IMR-90 (cell line): ENCODE measurements at regions not wholly inside any gene's neighbourhood (a gene's known extent, or its start where the extent isn't known, plus 50 kb on each side); places are given as distances from the start of the nearest gene placed in this dataset.

Source experiments
- ATAC-seq: fragments of 200-7000 bp; cut with Tn5 transposase; 2 replicates; pipeline ENCODE4 v1.9.1; 2020; ENCODE audit warnings: low read depth, mild to moderate bottlenecking, moderate library complexity
- BruUV-seq: library from RNA; stranded (reverse); fragments of 400-500 nt; replicated peaks from 2 replicates; lab custom pipeline; 2021; lab: Mats Ljungman, UMichigan
- CTCF ChIA-PET: fragments of 300-600 bp; formaldehyde crosslinking; extraction: SDS; loops from one replicate; lab custom pipeline; 2021; ENCODE audit warnings: antibody characterized with exemption; lab: Yijun Ruan, JAX
- POLR2A ChIA-PET: fragments of 300-600 bp; sonication (Branson Sonifier 250); formaldehyde crosslinking; loops from one replicate; lab custom pipeline; 2022; ENCODE audit warnings: antibody characterized with exemption; ENCODE audit not compliant: unreplicated experiment; lab: Charles Lee
- DNase-seq: peaks from one replicate; pipeline ENCODE4 v3.0.0; 2013
- H2AFZ ChIP-seq: replicated peaks from 2 replicates; pipeline ENCODE3; 2013; ENCODE audit warnings: low read length, mild to moderate bottlenecking; ENCODE audit not compliant: poor library complexity
- H2AK5ac ChIP-seq: 2 replicates; pipeline ENCODE4 v1.6.1; 2013; ENCODE audit warnings: low read depth, low read length, inconsistent platforms
- H2AK9ac ChIP-seq: replicated peaks from 2 replicates; pipeline ENCODE3; 2013; ENCODE audit warnings: mild to moderate bottlenecking, low read depth, low read length, moderate library complexity; ENCODE audit not compliant: poor library complexity
- H2BK120ac ChIP-seq: 2 replicates; pipeline ENCODE4 v1.6.1; 2013; ENCODE audit warnings: low read depth, low read length, inconsistent platforms
- H2BK15ac ChIP-seq: 3 replicates; pipeline ENCODE4 v1.6.1; 2013; ENCODE audit warnings: low read depth, low read length, inconsistent platforms
- H2BK20ac ChIP-seq: 2 replicates; pipeline ENCODE4 v1.6.1; 2013; ENCODE audit warnings: low read depth, mild to moderate bottlenecking, inconsistent platforms, low read length, moderate library complexity
- H2BK5ac ChIP-seq: 2 replicates; pipeline ENCODE4 v1.6.1; 2013; ENCODE audit warnings: mild to moderate bottlenecking, low read depth, low read length, inconsistent platforms; ENCODE audit not compliant: poor library complexity, severe bottlenecking
- H3K14ac ChIP-seq: replicated peaks from 2 replicates; pipeline ENCODE4 v1.6.1; 2013; ENCODE audit warnings: low read depth, low read length, inconsistent platforms
- H3K18ac ChIP-seq: 2 replicates; pipeline ENCODE4 v1.6.1; 2013; ENCODE audit warnings: low read depth, low read length, control low read depth
- H3K23ac ChIP-seq: 2 replicates; pipeline ENCODE4 v1.6.1; 2013; ENCODE audit warnings: low read depth, low read length, inconsistent platforms
- H3K27ac ChIP-seq: 2 replicates; pipeline ENCODE4 v1.5.1; 2013; ENCODE audit warnings: mild to moderate bottlenecking, control low read depth, low read length; ENCODE audit not compliant: insufficient read depth
- H3K27me3 ChIP-seq: 2 replicates; pipeline ENCODE4 v1.6.1; 2013; ENCODE audit warnings: low read length; ENCODE audit not compliant: control insufficient read depth, insufficient read depth
- H3K36me3 ChIP-seq: 2 replicates; pipeline ENCODE4 v1.6.1; 2013; ENCODE audit warnings: low read length, mixed read lengths; ENCODE audit not compliant: control insufficient read depth, insufficient read depth
- H3K4ac ChIP-seq: 2 replicates; pipeline ENCODE4 v1.6.1; 2013; ENCODE audit warnings: low read depth, low read length, inconsistent platforms
- H3K4me1 ChIP-seq: 2 replicates; pipeline ENCODE4 v1.6.1; 2013; ENCODE audit warnings: low read length, mixed read lengths; ENCODE audit not compliant: control insufficient read depth, insufficient read depth
- H3K4me2 ChIP-seq: 2 replicates; pipeline ENCODE4 v1.6.1; 2013; ENCODE audit warnings: low read depth, mild to moderate bottlenecking, control low read depth, low read length, moderate library complexity
- H3K4me3 ChIP-seq: 2 replicates; pipeline ENCODE4 v1.5.1; 2013; ENCODE audit warnings: low read depth, mild to moderate bottlenecking, control low read depth, low read length, moderate library complexity; ENCODE audit not compliant: insufficient read depth
- H3K56ac ChIP-seq: 2 replicates; pipeline ENCODE4 v1.6.1; 2013; ENCODE audit warnings: low read length, inconsistent platforms; ENCODE audit not compliant: insufficient read depth; ENCODE audit errors: extremely low read depth
- H3K79me1 ChIP-seq, 2 experiments: 2 replicates each; pipeline ENCODE4 v1.6.1; 2013; ENCODE audit warnings: low read length in 2 of 2, inconsistent platforms in 1 of 2, low read depth in 1 of 2
- H3K9ac ChIP-seq: 2 replicates; pipeline ENCODE4 v1.6.1; 2013; ENCODE audit warnings: low read depth, low read length, control low read depth
- H3K9me1 ChIP-seq: 2 replicates; pipeline ENCODE4 v1.6.1; 2013; ENCODE audit warnings: low read length, inconsistent platforms; ENCODE audit not compliant: insufficient read depth
- H3K9me3 ChIP-seq: 2 replicates; pipeline ENCODE4 v1.6.1; 2013; ENCODE audit warnings: low read length; ENCODE audit not compliant: control insufficient read depth, insufficient read depth
- H4K20me1 ChIP-seq: 2 replicates; pipeline ENCODE4 v1.6.1; 2013; ENCODE audit warnings: low read length, inconsistent platforms; ENCODE audit not compliant: insufficient read depth
- H4K5ac ChIP-seq: 2 replicates; pipeline ENCODE4 v1.6.1; 2013; ENCODE audit warnings: mild to moderate bottlenecking, low read depth, low read length, control low read depth
- H4K8ac ChIP-seq, 2 experiments: 2 replicates each; pipeline ENCODE4 v1.6.1; 2013; ENCODE audit warnings: low read depth in 2 of 2, low read length in 2 of 2, control low read depth in 1 of 2, inconsistent platforms in 1 of 2
- H4K91ac ChIP-seq: 2 replicates; pipeline ENCODE4 v1.6.1; 2013; ENCODE audit warnings: low read depth, low read length, inconsistent platforms; ENCODE audit not compliant: insufficient read depth
- BHLHE40 ChIP-seq: fragments of 150-350 bp; IDR thresholded peaks from 2 replicates; pipeline ENCODE4 v1.6.1; 2016; ENCODE audit warnings: mild to moderate bottlenecking, low read depth, low read length
- CEBPB ChIP-seq: IDR thresholded peaks from 2 replicates; pipeline ENCODE4 v1.6.1; 2012; ENCODE audit warnings: low read depth, low read length, improper control_type of control experiment
- CHD1 ChIP-seq: IDR thresholded peaks from 2 replicates; pipeline ENCODE4 v1.6.1; 2012; ENCODE audit warnings: low read depth, low read length, improper control_type of control experiment
- ELK1 ChIP-seq: fragments of 150-350 bp; IDR thresholded peaks from 2 replicates; pipeline ENCODE4 v1.6.1; 2016; ENCODE audit warnings: low read depth, mild to moderate bottlenecking, low read length, moderate library complexity, borderline replicate concordance
- FOS ChIP-seq: fragments of 150-350 bp; IDR thresholded peaks from 2 replicates; pipeline ENCODE4 v1.6.1; 2016; ENCODE audit warnings: low read depth, low read length
- MAFK ChIP-seq: IDR thresholded peaks from 2 replicates; pipeline ENCODE4 v1.6.1; 2012; ENCODE audit warnings: low read depth, low read length, improper control_type of control experiment
- MAZ ChIP-seq: IDR thresholded peaks from 2 replicates; pipeline ENCODE4 v1.6.1; 2012; ENCODE audit warnings: low read depth, mild to moderate bottlenecking, low read length, improper control_type of control experiment, moderate library complexity, borderline replicate concordance
- MXI1 ChIP-seq: IDR thresholded peaks from 2 replicates; pipeline ENCODE4 v1.6.1; 2012; ENCODE audit warnings: low read depth, mild to moderate bottlenecking, low read length, moderate library complexity, borderline replicate concordance
- NFE2L2 ChIP-seq: fragments of 150-350 bp; IDR thresholded peaks from 2 replicates; pipeline ENCODE4 v1.6.1; 2016; ENCODE audit warnings: low read depth, mild to moderate bottlenecking, low read length
- POLR2A ChIP-seq: IDR thresholded peaks from 2 replicates; pipeline ENCODE4 v1.6.1; 2012; ENCODE audit warnings: mild to moderate bottlenecking, low read depth, low read length
- RAD21 ChIP-seq: IDR thresholded peaks from 2 replicates; pipeline ENCODE4 v1.6.1; 2012; ENCODE audit warnings: low read length, improper control_type of control experiment
- RCOR1 ChIP-seq: IDR thresholded peaks from 2 replicates; pipeline ENCODE4 v1.6.1; 2012; ENCODE audit warnings: mild to moderate bottlenecking, low read length, improper control_type of control experiment; ENCODE audit not compliant: insufficient replicate concordance
- RFX5 ChIP-seq: IDR thresholded peaks from 2 replicates; pipeline ENCODE4 v1.8.0; 2012; ENCODE audit warnings: low read depth, mild to moderate bottlenecking, low read length, moderate library complexity
- SMC3 ChIP-seq: fragments of 150-350 bp; IDR thresholded peaks from 2 replicates; pipeline ENCODE4 v1.6.1; 2016; ENCODE audit warnings: low read depth, mild to moderate bottlenecking, antibody characterized with exemption, low read length, moderate library complexity
- WGBS, 2 experiments: methylation state at CpG; one replicate each; pipeline versions ENCODE4 v1.1.5 to v1.1.7; 2013; ENCODE audit warnings: missing lambda C conversion rate in 2 of 2; ENCODE audit not compliant: insufficient read length in 1 of 2; ENCODE audit errors: extremely low coverage in 2 of 2; 5-methylcytosine and 5-hydroxymethylcytosine counted together
- dilution Hi-C: fragments of 300-500 bp; cut with HindIII; formaldehyde crosslinking; loops from one replicate; pipeline ENCODE4 v1.14.3; 2018; ENCODE audit warnings: low sequenced_read_pairs; ENCODE audit not compliant: unreplicated experiment
- in situ Hi-C: fragments of 300-500 bp; cut with MboI; formaldehyde crosslinking; loops from 3 replicates; pipeline ENCODE4 v1.14.3; 2019; ENCODE audit warnings: low sequenced_read_pairs, inconsistent platforms, mixed read lengths
- intact Hi-C: fragments of 100-400 bp; cut with micrococcal nuclease; formaldehyde crosslinking; loops from 2 replicates; pipeline ENCODE4 v1.10.0; 2022
- TF ChIP-seq, protein P1 (sequence below): conservative IDR thresholded peaks from 2 replicates; pipeline ENCODE4 v1.5.1; 2012; ENCODE audit warnings: mild to moderate bottlenecking, low read depth, low read length, improper control_type of control experiment
- TF ChIP-seq, protein P2 (sequence below): fragments of 150-350 bp; IDR thresholded peaks from 2 replicates; pipeline ENCODE4 v1.6.1; 2017; ENCODE audit warnings: mild to moderate bottlenecking, antibody characterized with exemption, low read length, low read depth

DNA sequence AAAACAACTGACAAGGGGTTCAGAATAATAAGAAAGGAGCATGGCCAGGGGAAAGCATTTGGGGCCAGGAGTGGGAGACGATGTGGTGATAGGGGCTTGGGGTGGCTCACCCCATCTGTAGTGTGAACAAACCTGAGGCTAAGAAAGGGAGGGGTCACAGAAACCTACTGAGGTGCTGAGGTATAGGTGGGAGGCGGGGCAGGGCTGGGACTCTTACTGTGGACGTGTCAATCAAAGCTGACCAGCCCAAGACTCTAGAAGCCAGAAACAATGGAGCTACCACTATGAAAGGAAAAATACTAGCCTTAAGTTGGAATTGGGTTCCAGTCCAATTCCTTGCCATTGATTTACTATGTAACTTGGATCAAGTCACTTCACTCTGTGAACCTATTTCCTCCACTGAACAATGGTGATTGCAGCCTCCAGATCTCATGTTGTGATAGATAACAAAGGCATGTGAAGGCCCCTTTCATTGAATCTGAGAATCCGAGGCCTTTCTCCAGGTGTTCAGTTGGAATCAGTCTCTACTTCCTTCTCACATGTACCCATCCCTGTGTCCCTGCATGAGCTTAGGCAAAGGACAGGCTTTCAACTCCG, 260.9 kb upstream of the HES1 start:
- no peak overlapping the region for H4K8ac ChIP-seq
- no peak overlapping the region for H3K56ac ChIP-seq
- H3K4ac ChIP-seq, result no peak overlapping the region
- H2AK5ac ChIP-seq, result no peak overlapping the region
- H3K4me1 ChIP-seq, result peaks cover 6% of the 10 kb centered on the region
- ChIA-PET CTCF (no interaction called here), POLR2A (no interaction called here)
- H3K9ac ChIP-seq, result no peak overlapping the region
- no peaks in the 10 kb centered on the region for H3K36me3 ChIP-seq
- H2BK20ac ChIP-seq, result no peak overlapping the region
- peaks cover 5% of the 10 kb centered on the region; the same call in 1 of the 2 replicates for H4K20me1 ChIP-seq
- no peak overlapping the region for H3K18ac ChIP-seq
- peaks cover 15% of the 10 kb centered on the region for H3K27me3 ChIP-seq
- H4K5ac ChIP-seq, result no peak overlapping the region
- H4K91ac ChIP-seq, result no peak overlapping the region
- H3K27ac ChIP-seq, result no peak overlapping the region
- no peak for ATAC-seq
- no TSS peak for BruUV-seq
- no peak overlapping the region for H2BK5ac ChIP-seq
- H3K79me1 ChIP-seq, result no peaks in the 10 kb centered on the region
- no peak overlapping the region for H2AK9ac ChIP-seq
- TF ChIP-seq, protein P1, sequence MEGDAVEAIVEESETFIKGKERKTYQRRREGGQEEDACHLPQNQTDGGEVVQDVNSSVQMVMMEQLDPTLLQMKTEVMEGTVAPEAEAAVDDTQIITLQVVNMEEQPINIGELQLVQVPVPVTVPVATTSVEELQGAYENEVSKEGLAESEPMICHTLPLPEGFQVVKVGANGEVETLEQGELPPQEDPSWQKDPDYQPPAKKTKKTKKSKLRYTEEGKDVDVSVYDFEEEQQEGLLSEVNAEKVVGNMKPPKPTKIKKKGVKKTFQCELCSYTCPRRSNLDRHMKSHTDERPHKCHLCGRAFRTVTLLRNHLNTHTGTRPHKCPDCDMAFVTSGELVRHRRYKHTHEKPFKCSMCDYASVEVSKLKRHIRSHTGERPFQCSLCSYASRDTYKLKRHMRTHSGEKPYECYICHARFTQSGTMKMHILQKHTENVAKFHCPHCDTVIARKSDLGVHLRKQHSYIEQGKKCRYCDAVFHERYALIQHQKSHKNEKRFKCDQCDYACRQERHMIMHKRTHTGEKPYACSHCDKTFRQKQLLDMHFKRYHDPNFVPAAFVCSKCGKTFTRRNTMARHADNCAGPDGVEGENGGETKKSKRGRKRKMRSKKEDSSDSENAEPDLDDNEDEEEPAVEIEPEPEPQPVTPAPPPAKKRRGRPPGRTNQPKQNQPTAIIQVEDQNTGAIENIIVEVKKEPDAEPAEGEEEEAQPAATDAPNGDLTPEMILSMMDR, result no peak
- no peak for TF ChIP-seq MXI1
- TF ChIP-seq MAFK, result no peak
- TF ChIP-seq MAZ, result no peak
- TF ChIP-seq, protein P2, sequence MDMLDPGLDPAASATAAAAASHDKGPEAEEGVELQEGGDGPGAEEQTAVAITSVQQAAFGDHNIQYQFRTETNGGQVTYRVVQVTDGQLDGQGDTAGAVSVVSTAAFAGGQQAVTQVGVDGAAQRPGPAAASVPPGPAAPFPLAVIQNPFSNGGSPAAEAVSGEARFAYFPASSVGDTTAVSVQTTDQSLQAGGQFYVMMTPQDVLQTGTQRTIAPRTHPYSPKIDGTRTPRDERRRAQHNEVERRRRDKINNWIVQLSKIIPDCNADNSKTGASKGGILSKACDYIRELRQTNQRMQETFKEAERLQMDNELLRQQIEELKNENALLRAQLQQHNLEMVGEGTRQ, result no peak
- no peak for TF ChIP-seq ELK1
- TF ChIP-seq CEBPB, result no peak
- TF ChIP-seq SMC3, result no peak
- no peak for TF ChIP-seq RFX5
- no peak for TF ChIP-seq FOS
- TF ChIP-seq POLR2A, result no peak
- TF ChIP-seq CHD1, result no peak
- TF ChIP-seq NFE2L2, result no peak
- TF ChIP-seq BHLHE40, result no peak
- TF ChIP-seq RAD21, result no peak
- TF ChIP-seq RCOR1, result no peak
- H3K9me3 ChIP-seq, result no peaks in the 10 kb centered on the region
- H3K23ac ChIP-seq, result no peak overlapping the region
- H2AFZ ChIP-seq, result no peak overlapping the region
- no peak overlapping the region for H2BK120ac ChIP-seq
- dilution Hi-C loops (no loop called here), in situ Hi-C loops (no loop called here), intact Hi-C loops (no loop called here)
- no peak overlapping the region for H3K4me3 ChIP-seq
- no peak for DNase-seq
- no peak overlapping the region for H3K14ac ChIP-seq
- H3K9me1 ChIP-seq, result peaks cover 14% of the 10 kb centered on the region
- no peak overlapping the region for H2BK15ac ChIP-seq
- H3K4me2 ChIP-seq, result no peak overlapping the region
- no CpG with 5 or more reads among the region's 5 CpGs for WGBS, 2 experiments
